Left ventricle myocardium inferior (tissue), 1 donor: ENCODE measurements at regions not wholly inside any gene's neighbourhood (a gene's known extent, or its start where the extent isn't known, plus 50 kb on each side); places are given as distances from the start of the nearest gene placed in this dataset.

ENCODE experiments used
- DNase-seq: peaks from one replicate; pipeline ENCODE4 v3.0.0-alpha.2; 2020
- H3K27ac ChIP-seq: fragments of 200-600 bp; replicated peaks from 2 replicates; pipeline ENCODE4 v1.8.0; 2021
- H3K27me3 ChIP-seq: fragments of 200-600 bp; 2 replicates; pipeline ENCODE4 v1.8.0; 2021; ENCODE audit warnings: low read depth
- H3K36me3 ChIP-seq: fragments of 200-600 bp; 2 replicates; pipeline ENCODE4 v1.8.0; 2021
- H3K4me1 ChIP-seq: fragments of 200-600 bp; 2 replicates; pipeline ENCODE4 v1.8.0; 2021
- H3K4me3 ChIP-seq: fragments of 200-600 bp; 2 replicates; pipeline ENCODE4 v1.8.0; 2021; ENCODE audit warnings: mild to moderate bottlenecking, moderate library complexity
- H3K9me3 ChIP-seq: fragments of 200-600 bp; replicated peaks from 2 replicates; pipeline ENCODE4 v1.8.0; 2021
- intact Hi-C: fragments of 100-400 bp; cut with micrococcal nuclease; formaldehyde crosslinking; loops from one replicate; pipeline ENCODE4 v1.11.0; 2022
- TF ChIP-seq, protein P1 (sequence below): fragments of 200-600 bp; IDR thresholded peaks from 2 replicates; pipeline ENCODE4 v1.8.0; 2021; ENCODE audit warnings: antibody characterized with exemption, mild to moderate bottlenecking, borderline replicate concordance
- donor health status: DM: no; HTN: yes; CAD: no; lungs with severe emphysema.

DNA sequence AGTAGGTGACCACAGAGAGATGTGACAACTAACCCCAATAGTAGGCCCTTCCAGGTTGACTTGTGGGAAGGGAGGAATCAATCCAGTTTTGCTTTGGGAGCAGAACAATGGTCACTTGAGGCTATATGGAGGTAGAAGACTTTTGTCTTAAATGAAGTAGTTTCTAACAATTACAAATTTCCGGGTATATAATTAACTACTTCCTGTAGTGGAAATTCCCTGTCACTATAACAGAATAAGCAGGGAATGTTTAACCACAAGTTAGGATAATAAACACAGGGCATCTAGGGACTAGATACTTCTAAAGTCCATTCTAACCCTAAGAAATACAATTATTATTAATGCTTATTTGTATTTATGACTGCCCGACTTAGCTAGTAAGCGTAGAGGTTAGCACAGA lies 99.0 kb upstream of the TRPC3 start:
- DNase-seq: no peak
- no peaks in the 10 kb centered on the region for H3K36me3 ChIP-seq
- TF ChIP-seq, protein P1, sequence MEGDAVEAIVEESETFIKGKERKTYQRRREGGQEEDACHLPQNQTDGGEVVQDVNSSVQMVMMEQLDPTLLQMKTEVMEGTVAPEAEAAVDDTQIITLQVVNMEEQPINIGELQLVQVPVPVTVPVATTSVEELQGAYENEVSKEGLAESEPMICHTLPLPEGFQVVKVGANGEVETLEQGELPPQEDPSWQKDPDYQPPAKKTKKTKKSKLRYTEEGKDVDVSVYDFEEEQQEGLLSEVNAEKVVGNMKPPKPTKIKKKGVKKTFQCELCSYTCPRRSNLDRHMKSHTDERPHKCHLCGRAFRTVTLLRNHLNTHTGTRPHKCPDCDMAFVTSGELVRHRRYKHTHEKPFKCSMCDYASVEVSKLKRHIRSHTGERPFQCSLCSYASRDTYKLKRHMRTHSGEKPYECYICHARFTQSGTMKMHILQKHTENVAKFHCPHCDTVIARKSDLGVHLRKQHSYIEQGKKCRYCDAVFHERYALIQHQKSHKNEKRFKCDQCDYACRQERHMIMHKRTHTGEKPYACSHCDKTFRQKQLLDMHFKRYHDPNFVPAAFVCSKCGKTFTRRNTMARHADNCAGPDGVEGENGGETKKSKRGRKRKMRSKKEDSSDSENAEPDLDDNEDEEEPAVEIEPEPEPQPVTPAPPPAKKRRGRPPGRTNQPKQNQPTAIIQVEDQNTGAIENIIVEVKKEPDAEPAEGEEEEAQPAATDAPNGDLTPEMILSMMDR: no peak
- intact Hi-C loops: no loop called here
- no peak overlapping the region for H3K4me3 ChIP-seq
- peaks cover 2% of the 10 kb centered on the region for H3K9me3 ChIP-seq
- no peak overlapping the region for H3K27ac ChIP-seq
- no peaks in the 10 kb centered on the region for H3K27me3 ChIP-seq
- peaks cover 4% of the 10 kb centered on the region for H3K4me1 ChIP-seq

DNA sequence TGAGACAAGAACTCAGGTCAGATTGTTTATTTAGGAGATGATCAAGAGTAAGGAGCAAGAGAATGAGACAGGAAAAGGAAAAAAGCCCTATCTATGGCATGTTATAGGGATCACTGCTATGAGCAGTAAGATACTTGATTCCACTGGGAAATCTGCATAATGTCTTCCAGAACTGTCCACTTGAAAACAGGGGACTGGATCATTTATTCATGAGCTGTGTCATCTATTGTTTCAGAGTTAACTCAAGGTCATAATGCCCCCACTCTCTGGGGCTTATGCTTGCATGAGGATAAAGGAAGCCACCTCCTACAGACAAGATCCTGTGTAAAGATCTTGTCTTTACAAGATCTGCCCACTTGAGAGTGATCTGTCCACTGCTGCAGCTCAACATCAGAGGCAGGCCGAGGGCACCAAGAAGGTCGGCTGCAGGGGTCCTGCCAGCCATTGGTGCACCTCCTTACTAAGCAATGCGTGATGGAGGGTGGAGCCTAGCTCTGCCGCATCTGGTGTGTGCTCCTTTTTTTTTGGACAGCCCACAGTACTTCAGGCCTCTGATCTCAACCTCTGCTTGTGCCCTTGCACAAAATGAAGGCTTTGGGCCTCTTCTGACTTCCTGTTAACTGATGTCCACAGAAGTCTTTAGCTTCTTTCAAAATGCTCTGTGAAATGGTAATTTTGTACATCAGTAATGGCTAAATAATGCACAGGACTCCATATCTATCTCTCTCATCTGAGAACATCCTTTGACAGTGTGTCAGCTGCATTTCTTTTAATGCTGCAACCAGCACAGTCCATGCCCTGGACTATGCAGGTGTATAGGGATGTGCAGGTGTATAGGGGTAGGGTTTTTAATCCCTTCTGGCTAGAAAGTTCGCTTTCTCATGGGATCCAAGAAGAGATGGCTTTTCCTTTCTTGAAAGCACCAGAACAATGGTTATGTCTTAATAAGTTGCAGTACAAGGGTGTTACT lies 95.9 kb upstream of the TRPC3 start:
- intact Hi-C loops: no loop called here
- H3K27me3 ChIP-seq: no peaks in the 10 kb centered on the region
- H3K27ac ChIP-seq: no peak overlapping the region
- H3K36me3 ChIP-seq: no peaks in the 10 kb centered on the region
- H3K4me3 ChIP-seq: no peak overlapping the region
- no peak for DNase-seq
- H3K4me1 ChIP-seq: peaks cover 4% of the 10 kb centered on the region
- H3K9me3 ChIP-seq: peaks cover 6% of the 10 kb centered on the region
- TF ChIP-seq, protein P1: no peak

DNA sequence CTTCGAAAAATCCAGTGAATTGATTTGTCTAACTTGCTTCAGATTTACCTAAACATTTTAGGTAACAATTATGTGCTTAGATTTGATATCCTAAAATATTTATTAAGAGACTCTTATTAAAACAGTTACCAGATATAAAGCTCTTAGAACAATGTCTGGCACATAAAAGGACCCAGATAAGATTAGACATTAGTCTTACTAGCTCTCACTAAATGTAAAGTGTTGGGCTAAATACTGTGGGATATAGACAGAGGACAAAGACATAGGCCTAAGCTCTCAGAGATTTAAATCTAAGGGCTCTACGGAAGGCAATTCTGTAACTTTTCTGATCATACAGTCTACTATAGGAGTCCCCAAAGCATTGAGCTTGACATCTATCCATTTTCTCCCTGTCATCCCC lies 94.4 kb upstream of the TRPC3 start:
- DNase-seq: no peak
- H3K4me3 ChIP-seq: no peak overlapping the region
- H3K4me1 ChIP-seq: no peaks in the 10 kb centered on the region
- H3K36me3 ChIP-seq: no peaks in the 10 kb centered on the region
- H3K27ac ChIP-seq: no peak overlapping the region
- H3K9me3 ChIP-seq: peaks cover 6% of the 10 kb centered on the region
- intact Hi-C loops: no loop called here
- no peaks in the 10 kb centered on the region for H3K27me3 ChIP-seq
- TF ChIP-seq, protein P1: no peak

DNA sequence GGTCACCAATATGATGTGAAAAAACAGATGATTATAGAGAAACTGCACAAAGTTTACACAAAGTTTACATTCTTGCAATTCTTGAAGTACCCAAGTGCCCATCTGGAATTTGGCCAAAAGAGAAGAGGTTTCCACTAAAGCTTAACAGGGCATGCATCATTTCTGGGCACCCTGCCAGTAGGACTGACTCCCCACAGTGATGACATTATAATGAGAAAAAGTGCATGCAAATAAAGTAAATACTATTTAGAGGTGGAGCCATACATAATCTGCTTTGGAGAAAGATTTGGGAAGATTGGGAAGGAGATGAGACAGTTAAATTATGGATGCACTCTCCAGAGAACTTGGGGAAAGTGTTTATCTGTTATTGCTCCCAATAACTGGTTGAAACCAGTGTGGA lies 93.7 kb upstream of the TRPC3 start:
- DNase-seq: no peak
- no peaks in the 10 kb centered on the region for H3K36me3 ChIP-seq
- no peaks in the 10 kb centered on the region for H3K4me1 ChIP-seq
- no peak overlapping the region for H3K27ac ChIP-seq
- TF ChIP-seq, protein P1: no peak
- peaks cover 6% of the 10 kb centered on the region for H3K9me3 ChIP-seq
- intact Hi-C loops: no loop called here
- no peaks in the 10 kb centered on the region for H3K27me3 ChIP-seq
- H3K4me3 ChIP-seq: no peak overlapping the region

DNA sequence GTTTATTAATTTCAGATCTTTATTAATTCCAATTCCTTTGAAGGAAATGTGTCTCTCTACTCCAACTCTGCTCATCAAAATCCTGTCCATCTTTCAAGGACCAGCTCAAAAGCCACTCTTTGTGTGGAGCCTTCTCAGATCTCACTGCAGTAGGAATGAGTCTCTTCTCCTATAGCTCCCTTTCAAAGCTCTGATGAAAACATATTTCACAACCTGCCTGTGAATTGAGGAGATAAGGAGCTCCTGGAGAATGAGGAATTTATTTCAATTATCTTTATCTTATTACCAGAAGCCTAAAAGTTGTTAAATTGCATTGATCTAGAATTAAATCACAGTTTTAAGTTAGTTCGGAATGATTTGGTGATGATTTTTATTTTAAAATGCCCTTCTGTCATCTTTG lies 92.6 kb upstream of the TRPC3 start:
- intact Hi-C loops: no loop called here
- TF ChIP-seq, protein P1: no peak
- Histone ChIP-seq H3K27me3 (no peaks in the 10 kb centered on the region), H3K27ac (no peak overlapping the region), H3K9me3 (peaks cover 6% of the 10 kb centered on the region), H3K36me3 (no peaks in the 10 kb centered on the region), H3K4me3 (no peak overlapping the region), H3K4me1 (no peaks in the 10 kb centered on the region)
- DNase-seq: no peak
